ENCODE measurements at regions not wholly inside any gene's neighbourhood (a gene's known extent, or its start where the extent isn't known, plus 50 kb on each side); places are given as distances from the start of the nearest gene placed in this dataset.

DNA sequence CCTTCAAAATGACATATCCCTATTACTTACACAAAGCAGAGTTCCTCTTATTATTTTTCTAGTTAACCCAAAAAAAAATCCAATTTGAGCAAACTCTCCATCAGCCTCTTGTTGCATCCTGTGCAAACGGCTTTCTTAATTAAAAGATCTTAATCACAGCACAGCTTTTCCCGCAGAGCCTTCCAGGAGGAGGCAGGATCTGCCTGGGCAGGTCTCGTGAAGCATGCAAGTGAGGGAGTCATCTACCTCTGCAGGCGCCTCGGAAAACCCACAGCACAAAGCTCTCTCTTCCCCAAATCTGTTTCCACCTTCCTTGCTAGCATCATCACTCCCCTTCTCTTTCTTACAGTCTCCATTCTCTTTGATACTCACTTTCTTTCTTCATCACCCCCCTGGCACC lies 100.4 kb downstream of the EN1 start:
- TF ChIP-seq, protein P1, sequence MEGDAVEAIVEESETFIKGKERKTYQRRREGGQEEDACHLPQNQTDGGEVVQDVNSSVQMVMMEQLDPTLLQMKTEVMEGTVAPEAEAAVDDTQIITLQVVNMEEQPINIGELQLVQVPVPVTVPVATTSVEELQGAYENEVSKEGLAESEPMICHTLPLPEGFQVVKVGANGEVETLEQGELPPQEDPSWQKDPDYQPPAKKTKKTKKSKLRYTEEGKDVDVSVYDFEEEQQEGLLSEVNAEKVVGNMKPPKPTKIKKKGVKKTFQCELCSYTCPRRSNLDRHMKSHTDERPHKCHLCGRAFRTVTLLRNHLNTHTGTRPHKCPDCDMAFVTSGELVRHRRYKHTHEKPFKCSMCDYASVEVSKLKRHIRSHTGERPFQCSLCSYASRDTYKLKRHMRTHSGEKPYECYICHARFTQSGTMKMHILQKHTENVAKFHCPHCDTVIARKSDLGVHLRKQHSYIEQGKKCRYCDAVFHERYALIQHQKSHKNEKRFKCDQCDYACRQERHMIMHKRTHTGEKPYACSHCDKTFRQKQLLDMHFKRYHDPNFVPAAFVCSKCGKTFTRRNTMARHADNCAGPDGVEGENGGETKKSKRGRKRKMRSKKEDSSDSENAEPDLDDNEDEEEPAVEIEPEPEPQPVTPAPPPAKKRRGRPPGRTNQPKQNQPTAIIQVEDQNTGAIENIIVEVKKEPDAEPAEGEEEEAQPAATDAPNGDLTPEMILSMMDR (IDR thresholded peaks at IDR 0.05 in 4 of 5, conservative IDR thresholded peaks at IDR 0.05 in 1 of 5), result no peak
- TF ChIP-seq POLR2A (IDR thresholded peaks at IDR 0.05), result no peak
